ENCODE measurements at regions not wholly inside any gene's neighbourhood (a gene's known extent, or its start where the extent isn't known, plus 50 kb on each side); places are given as distances from the start of the nearest gene placed in this dataset.

- TF ChIP-seq, protein P1, sequence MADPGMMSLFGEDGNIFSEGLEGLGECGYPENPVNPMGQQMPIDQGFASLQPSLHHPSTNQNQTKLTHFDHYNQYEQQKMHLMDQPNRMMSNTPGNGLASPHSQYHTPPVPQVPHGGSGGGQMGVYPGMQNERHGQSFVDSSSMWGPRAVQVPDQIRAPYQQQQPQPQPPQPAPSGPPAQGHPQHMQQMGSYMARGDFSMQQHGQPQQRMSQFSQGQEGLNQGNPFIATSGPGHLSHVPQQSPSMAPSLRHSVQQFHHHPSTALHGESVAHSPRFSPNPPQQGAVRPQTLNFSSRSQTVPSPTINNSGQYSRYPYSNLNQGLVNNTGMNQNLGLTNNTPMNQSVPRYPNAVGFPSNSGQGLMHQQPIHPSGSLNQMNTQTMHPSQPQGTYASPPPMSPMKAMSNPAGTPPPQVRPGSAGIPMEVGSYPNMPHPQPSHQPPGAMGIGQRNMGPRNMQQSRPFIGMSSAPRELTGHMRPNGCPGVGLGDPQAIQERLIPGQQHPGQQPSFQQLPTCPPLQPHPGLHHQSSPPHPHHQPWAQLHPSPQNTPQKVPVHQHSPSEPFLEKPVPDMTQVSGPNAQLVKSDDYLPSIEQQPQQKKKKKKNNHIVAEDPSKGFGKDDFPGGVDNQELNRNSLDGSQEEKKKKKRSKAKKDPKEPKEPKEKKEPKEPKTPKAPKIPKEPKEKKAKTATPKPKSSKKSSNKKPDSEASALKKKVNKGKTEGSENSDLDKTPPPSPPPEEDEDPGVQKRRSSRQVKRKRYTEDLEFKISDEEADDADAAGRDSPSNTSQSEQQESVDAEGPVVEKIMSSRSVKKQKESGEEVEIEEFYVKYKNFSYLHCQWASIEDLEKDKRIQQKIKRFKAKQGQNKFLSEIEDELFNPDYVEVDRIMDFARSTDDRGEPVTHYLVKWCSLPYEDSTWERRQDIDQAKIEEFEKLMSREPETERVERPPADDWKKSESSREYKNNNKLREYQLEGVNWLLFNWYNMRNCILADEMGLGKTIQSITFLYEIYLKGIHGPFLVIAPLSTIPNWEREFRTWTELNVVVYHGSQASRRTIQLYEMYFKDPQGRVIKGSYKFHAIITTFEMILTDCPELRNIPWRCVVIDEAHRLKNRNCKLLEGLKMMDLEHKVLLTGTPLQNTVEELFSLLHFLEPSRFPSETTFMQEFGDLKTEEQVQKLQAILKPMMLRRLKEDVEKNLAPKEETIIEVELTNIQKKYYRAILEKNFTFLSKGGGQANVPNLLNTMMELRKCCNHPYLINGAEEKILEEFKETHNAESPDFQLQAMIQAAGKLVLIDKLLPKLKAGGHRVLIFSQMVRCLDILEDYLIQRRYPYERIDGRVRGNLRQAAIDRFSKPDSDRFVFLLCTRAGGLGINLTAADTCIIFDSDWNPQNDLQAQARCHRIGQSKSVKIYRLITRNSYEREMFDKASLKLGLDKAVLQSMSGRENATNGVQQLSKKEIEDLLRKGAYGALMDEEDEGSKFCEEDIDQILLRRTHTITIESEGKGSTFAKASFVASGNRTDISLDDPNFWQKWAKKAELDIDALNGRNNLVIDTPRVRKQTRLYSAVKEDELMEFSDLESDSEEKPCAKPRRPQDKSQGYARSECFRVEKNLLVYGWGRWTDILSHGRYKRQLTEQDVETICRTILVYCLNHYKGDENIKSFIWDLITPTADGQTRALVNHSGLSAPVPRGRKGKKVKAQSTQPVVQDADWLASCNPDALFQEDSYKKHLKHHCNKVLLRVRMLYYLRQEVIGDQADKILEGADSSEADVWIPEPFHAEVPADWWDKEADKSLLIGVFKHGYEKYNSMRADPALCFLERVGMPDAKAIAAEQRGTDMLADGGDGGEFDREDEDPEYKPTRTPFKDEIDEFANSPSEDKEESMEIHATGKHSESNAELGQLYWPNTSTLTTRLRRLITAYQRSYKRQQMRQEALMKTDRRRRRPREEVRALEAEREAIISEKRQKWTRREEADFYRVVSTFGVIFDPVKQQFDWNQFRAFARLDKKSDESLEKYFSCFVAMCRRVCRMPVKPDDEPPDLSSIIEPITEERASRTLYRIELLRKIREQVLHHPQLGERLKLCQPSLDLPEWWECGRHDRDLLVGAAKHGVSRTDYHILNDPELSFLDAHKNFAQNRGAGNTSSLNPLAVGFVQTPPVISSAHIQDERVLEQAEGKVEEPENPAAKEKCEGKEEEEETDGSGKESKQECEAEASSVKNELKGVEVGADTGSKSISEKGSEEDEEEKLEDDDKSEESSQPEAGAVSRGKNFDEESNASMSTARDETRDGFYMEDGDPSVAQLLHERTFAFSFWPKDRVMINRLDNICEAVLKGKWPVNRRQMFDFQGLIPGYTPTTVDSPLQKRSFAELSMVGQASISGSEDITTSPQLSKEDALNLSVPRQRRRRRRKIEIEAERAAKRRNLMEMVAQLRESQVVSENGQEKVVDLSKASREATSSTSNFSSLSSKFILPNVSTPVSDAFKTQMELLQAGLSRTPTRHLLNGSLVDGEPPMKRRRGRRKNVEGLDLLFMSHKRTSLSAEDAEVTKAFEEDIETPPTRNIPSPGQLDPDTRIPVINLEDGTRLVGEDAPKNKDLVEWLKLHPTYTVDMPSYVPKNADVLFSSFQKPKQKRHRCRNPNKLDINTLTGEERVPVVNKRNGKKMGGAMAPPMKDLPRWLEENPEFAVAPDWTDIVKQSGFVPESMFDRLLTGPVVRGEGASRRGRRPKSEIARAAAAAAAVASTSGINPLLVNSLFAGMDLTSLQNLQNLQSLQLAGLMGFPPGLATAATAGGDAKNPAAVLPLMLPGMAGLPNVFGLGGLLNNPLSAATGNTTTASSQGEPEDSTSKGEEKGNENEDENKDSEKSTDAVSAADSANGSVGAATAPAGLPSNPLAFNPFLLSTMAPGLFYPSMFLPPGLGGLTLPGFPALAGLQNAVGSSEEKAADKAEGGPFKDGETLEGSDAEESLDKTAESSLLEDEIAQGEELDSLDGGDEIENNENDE (IDR thresholded peaks at IDR 0.05; ENCODE audit: insufficient replicate concordance, low read length), result no peak
- no peak for TF ChIP-seq JUN (IDR thresholded peaks at IDR 0.05; ENCODE audit: low read depth, low read length)
- TF ChIP-seq EGR1 (IDR thresholded peaks at IDR 0.05; ENCODE audit: borderline replicate concordance, low read depth, low read length), result no peak
- TF ChIP-seq YY1 (IDR thresholded peaks at IDR 0.05; ENCODE audit: low read depth, low read length), result no peak
- no peak for TF ChIP-seq GABPA (IDR thresholded peaks at IDR 0.05; ENCODE audit: borderline replicate concordance, insufficient read depth, low read length)
- TF ChIP-seq SUZ12 (IDR thresholded peaks at IDR 0.05; ENCODE audit: low read length), result no peak
- no peak for TF ChIP-seq SIRT6 (IDR thresholded peaks at IDR 0.05; ENCODE audit: low read length)
- no peak for TF ChIP-seq SP1 (IDR thresholded peaks at IDR 0.05; ENCODE audit: low read depth, low read length)
- TF ChIP-seq GTF2F1 (IDR thresholded peaks at IDR 0.05; ENCODE audit: borderline replicate concordance, low read depth, low read length), result no peak
- TF ChIP-seq CEBPB (IDR thresholded peaks at IDR 0.05; ENCODE audit: low read depth, low read length), result no peak
- TF ChIP-seq MAX (IDR thresholded peaks at IDR 0.05), result no peak
- no peak for TF ChIP-seq CTBP2 (IDR thresholded peaks at IDR 0.05; ENCODE audit: borderline replicate concordance, insufficient read depth, insufficient read length, low read length)
- TF ChIP-seq CBX8 (IDR thresholded peaks at IDR 0.05; ENCODE audit: borderline replicate concordance, low read depth, low read length), result no peak
Observed at GRCh38 chr6:81484251-81484650, 268.2 kb downstream of the TENT5A start (continued).

All from H1 (cell line).